ENCODE measurements at regions not wholly inside any gene's neighbourhood (a gene's known extent, or its start where the extent isn't known, plus 50 kb on each side); places are given as distances from the start of the nearest gene placed in this dataset.

- H3K9me1 ChIP-seq (replicated peaks; ENCODE audit: control insufficient read depth, extremely low read depth, insufficient read depth, low read length), result no peaks in the 10 kb centered on the region
- CTCF ChIA-PET, result no interaction called here
- no peak overlapping the region for H3K4me2 ChIP-seq (ENCODE audit: insufficient read depth, low read length)
- no peaks in the 10 kb centered on the region for H3K36me3 ChIP-seq (ENCODE audit: control insufficient read depth in 2 of 2, extremely low read depth in 1 of 2, insufficient read depth in 2 of 2, low read length in 2 of 2)
- BruUV-seq (replicated peaks), result no TSS peak
- no peaks in the 10 kb centered on the region for H3K27me3 ChIP-seq (ENCODE audit: control insufficient read depth in 2 of 2, insufficient read depth in 2 of 2, low read length in 2 of 2)
- H3K79me2 ChIP-seq (ENCODE audit: control insufficient read depth, insufficient read depth, low read length), result no peaks in the 10 kb centered on the region
- no peaks in the 10 kb centered on the region for H3K9me3 ChIP-seq (replicated peaks; ENCODE audit: control insufficient read depth, insufficient read depth, low read length)
- intact Hi-C loops (cut with micrococcal nuclease), result no loop called here
- no peak overlapping the region for H3K27ac ChIP-seq (ENCODE audit: insufficient read depth, low read depth, low read length)
- H4K20me1 ChIP-seq (replicated peaks; ENCODE audit: control insufficient read depth, extremely low read depth, insufficient read depth, low read length), result no peaks in the 10 kb centered on the region
- no peak overlapping the region for H3K9ac ChIP-seq (replicated peaks; ENCODE audit: extremely low read depth, insufficient read depth, low read length)
- POLR2A ChIA-PET, result no interaction called here
- TF ChIP-seq CTCF (IDR thresholded peaks at IDR 0.05; ENCODE audit: extremely low read depth in 1 of 2, insufficient read depth in 1 of 2, low read depth in 1 of 2, low read length in 2 of 2) (no peak), FOS (IDR thresholded peaks at IDR 0.05; ENCODE audit: borderline replicate concordance, insufficient read depth, low read length) (no peak), POLR2AphosphoS5 (IDR thresholded peaks at IDR 0.05; ENCODE audit: insufficient read depth, low read depth, low read length) (no peak), MYC (IDR thresholded peaks at IDR 0.05; ENCODE audit: low read depth, low read length) (no peak), JUN (IDR thresholded peaks at IDR 0.05; ENCODE audit: borderline replicate concordance, insufficient read depth, insufficient read length, low read depth) (no peak), MAX (IDR thresholded peaks at IDR 0.05; ENCODE audit: insufficient read depth, insufficient read length) (no peak), POLR2A (IDR thresholded peaks at IDR 0.05; ENCODE audit: low read depth, low read length) (no peak), EZH2 (IDR thresholded peaks at IDR 0.05; ENCODE audit: borderline replicate concordance, low read depth, low read length, severe bottlenecking) (no peak), GATA2 (IDR thresholded peaks at IDR 0.05; ENCODE audit: insufficient read depth, insufficient read length, low read depth, low read length) (no peak)
- dilution Hi-C loops (cut with MboI; ENCODE audit: extremely low pct_ligation_motif_present, low sequenced_read_pairs), result no loop called here
- FAIRE-seq, result no peak
- no peaks in the 10 kb centered on the region for H3K4me1 ChIP-seq (ENCODE audit: control insufficient read depth, extremely low read depth, insufficient read depth, low read length)
- H2AFZ ChIP-seq (ENCODE audit: low read depth, low read length), result no peak overlapping the region
- no peak for DNase-seq (ENCODE audit: low read depth, low spot score)
- H3K4me3 ChIP-seq (replicated peaks in 1 of 3; ENCODE audit: insufficient read depth in 1 of 3, low read depth in 1 of 3, low read length in 3 of 3), result no peak overlapping the region
These were observed 107.6 kb downstream of the RBFOX3 start for GRCh38 chr17:79503126-79503839.
